Choroid plexus epithelial cell (primary cell): ENCODE measurements at regions not wholly inside any gene's neighbourhood (a gene's known extent, or its start where the extent isn't known, plus 50 kb on each side); places are given as distances from the start of the nearest gene placed in this dataset.

ENCODE experiments used
- DNase-seq: peaks from one replicate; pipeline ENCODE4 v3.0.0-alpha.2; 2010; ENCODE audit warnings: low read depth
- H3K4me3 ChIP-seq: 2 replicates; pipeline ENCODE4 v1.5.1; 2011; ENCODE audit warnings: low read depth, mild to moderate bottlenecking, control low read depth, low read length, moderate library complexity
- CTCF ChIP-seq: conservative IDR thresholded peaks from 2 replicates; pipeline ENCODE4 v1.5.1; 2011; ENCODE audit warnings: low read depth, mild to moderate bottlenecking, control low read depth, inconsistent platforms, low read length, moderate library complexity

GRCh38 chr12:30046376-30046775 is 262.6 kb upstream of the TMTC1 start:
- peak; percentile 54 for DNase-seq
- no peak overlapping the region for H3K4me3 ChIP-seq
- TF ChIP-seq CTCF, result no peak

- DNase-seq, result no peak
- no peak for TF ChIP-seq CTCF
- no peak overlapping the region for H3K4me3 ChIP-seq
Observed at GRCh38 chr12:30045171-30045570, 261.4 kb upstream of the TMTC1 start.

GRCh38 chr12:30044206-30044605 is 260.5 kb upstream of the TMTC1 start:
- TF ChIP-seq CTCF, result no peak
- no peak overlapping the region for H3K4me3 ChIP-seq
- DNase-seq, result no peak

- no peak for TF ChIP-seq CTCF
Observed at GRCh38 chr12:30043151-30043847, 259.6 kb upstream of the TMTC1 start.

GRCh38 chr12:30041096-30041495 is 257.4 kb upstream of the TMTC1 start:
- TF ChIP-seq CTCF, result no peak
- no peak overlapping the region for H3K4me3 ChIP-seq
- DNase-seq, result no peak

More at GRCh38 chr12:30043151-30043847, 259.6 kb upstream of the TMTC1 start:
- DNase-seq, result no peak
- H3K4me3 ChIP-seq, result no peak overlapping the region

GRCh38 chr12:30030693-30031374 is 247.1 kb upstream of the TMTC1 start:
- H3K4me3 ChIP-seq, result no peak overlapping the region
- DNase-seq, result no peak
- TF ChIP-seq CTCF, result no peak
